H1 (cell line): ENCODE measurements at regions not wholly inside any gene's neighbourhood (a gene's known extent, or its start where the extent isn't known, plus 50 kb on each side); places are given as distances from the start of the nearest gene placed in this dataset.

Experiments
- CTCF ChIA-PET: fragments of 300-600 bp; sonication (Branson Sonifier 250); formaldehyde crosslinking; loops from one replicate; lab custom pipeline; 2021; ENCODE audit not compliant: partially characterized antibody; lab: Charles Lee
- POLR2A ChIA-PET: fragments of 300-600 bp; sonication (Branson Sonifier 250); formaldehyde crosslinking; loops from one replicate; lab custom pipeline; 2021; ENCODE audit warnings: inconsistent platforms; ENCODE audit not compliant: partially characterized antibody; lab: Charles Lee
- DNase-seq, 2 experiments: peaks; one replicate each; pipeline versions ENCODE4 v3.0.0 to v3.0.0-alpha.2; 2010 to 2022; ENCODE audit warnings: low spot score in 2 of 2, low read depth in 1 of 2, mixed read lengths in 1 of 2
- FAIRE-seq: peaks from 2 replicates; lab custom pipeline; 2011; peaks lifted over from hg19 to GRCh38; lab: Jason Lieb, UNC
- H2AFZ ChIP-seq: 2 replicates; pipeline ENCODE4 v1.8.1; 2012; ENCODE audit warnings: low read length, inconsistent platforms
- H2AK5ac ChIP-seq: 2 replicates; pipeline ENCODE4 v1.6.1; 2013; ENCODE audit warnings: low read depth, low read length
- H2BK120ac ChIP-seq: replicated peaks from 2 replicates; pipeline ENCODE3; 2013; ENCODE audit warnings: low read depth, low read length, inconsistent platforms
- H2BK12ac ChIP-seq: 2 replicates; pipeline ENCODE4 v1.6.1; 2013; ENCODE audit warnings: low read depth, low read length
- H2BK15ac ChIP-seq: 2 replicates; pipeline ENCODE4 v1.6.1; 2013; ENCODE audit warnings: low read length
- H2BK20ac ChIP-seq: 2 replicates; pipeline ENCODE4 v1.6.1; 2013; ENCODE audit warnings: low read length
- H2BK5ac ChIP-seq: 2 replicates; pipeline ENCODE4 v1.6.1; 2013; ENCODE audit warnings: low read depth, low read length
- H3K14ac ChIP-seq: 2 replicates; pipeline ENCODE4 v1.6.1; 2013; ENCODE audit warnings: inconsistent platforms; ENCODE audit not compliant: insufficient read length
- H3K18ac ChIP-seq: 2 replicates; pipeline ENCODE4 v1.6.1; 2013; ENCODE audit warnings: low read length; ENCODE audit errors: extremely low read depth
- H3K23ac ChIP-seq: 2 replicates; pipeline ENCODE4 v1.6.1; 2013; ENCODE audit warnings: inconsistent platforms; ENCODE audit not compliant: insufficient read length
- H3K23me2 ChIP-seq: 2 replicates; pipeline ENCODE4 v1.6.1; 2013; ENCODE audit warnings: low read depth, low read length
- H3K27ac ChIP-seq: 2 replicates; pipeline ENCODE4 v1.6.1; 2011; ENCODE audit warnings: low read depth, low read length, inconsistent platforms
- H3K27me3 ChIP-seq, 4 experiments: replicated peaks in 1 of 4; 1 replicate in 1 of 4; 2 replicates in 3 of 4; pipeline versions ENCODE4 v1.6.1 to v1.8.1; 2011 to 2013; ENCODE audit warnings: low read length in 3 of 4, mild to moderate bottlenecking in 3 of 4, inconsistent platforms in 2 of 4, mixed read lengths in 2 of 4, moderate library complexity in 1 of 4; ENCODE audit not compliant: control insufficient read depth in 3 of 4, insufficient read depth in 3 of 4; ENCODE audit errors: extremely low read depth in 1 of 4
- H3K36me3 ChIP-seq, 4 experiments: 2 replicates each; pipeline versions ENCODE4 v1.6.1 to v1.8.1; 2011 to 2013; ENCODE audit warnings: mild to moderate bottlenecking in 4 of 4, low read length in 3 of 4, moderate library complexity in 2 of 4, control low read depth in 1 of 4, inconsistent platforms in 1 of 4; ENCODE audit not compliant: insufficient read depth in 4 of 4, control insufficient read depth in 2 of 4
- H3K4ac ChIP-seq: replicated peaks from 2 replicates; pipeline ENCODE3; 2013; ENCODE audit warnings: low read length, low read depth, mixed read lengths, inconsistent platforms; ENCODE audit not compliant: insufficient read length
- H3K4me1 ChIP-seq, 4 experiments: replicated peaks in 1 of 4; 1 replicate in 1 of 4; 2 replicates in 3 of 4; pipeline versions ENCODE4 v1.6.1 to v1.8.1; 2011 to 2013; ENCODE audit warnings: low read length in 3 of 4, inconsistent platforms in 2 of 4, mixed read lengths in 1 of 4; ENCODE audit not compliant: insufficient read depth in 4 of 4, control insufficient read depth in 3 of 4
- H3K4me2 ChIP-seq, 2 experiments: 2 replicates each; pipeline versions ENCODE4 v1.6.1 to v1.8.1; 2011 to 2013; ENCODE audit warnings: low read depth in 2 of 2, low read length in 2 of 2, control low read depth in 1 of 2, inconsistent platforms in 1 of 2, mild to moderate bottlenecking in 1 of 2; ENCODE audit not compliant: insufficient read depth in 1 of 2
- H3K4me3 ChIP-seq, 4 experiments: fragments of 200-600, 300-600 bp in 1 of 4; sonication (generic), shearing (Covaris generic), sonication (Bioruptor Twin) in 1 of 4; 2 replicates each; pipeline versions ENCODE4 v1.5.1 to v1.8.1; 2011 to 2016; ENCODE audit warnings: low read length in 4 of 4, low read depth in 3 of 4, control low read depth in 2 of 4, inconsistent platforms in 2 of 4, mild to moderate bottlenecking in 2 of 4, mixed read lengths in 1 of 4, moderate library complexity in 1 of 4; ENCODE audit not compliant: insufficient read depth in 2 of 4; ENCODE audit errors: extremely low read depth in 1 of 4
- H3K56ac ChIP-seq: replicated peaks from 2 replicates; pipeline ENCODE3; 2013; ENCODE audit warnings: low read depth, mild to moderate bottlenecking, mixed read lengths, low read length, inconsistent platforms; ENCODE audit not compliant: insufficient read length
- H3K79me1 ChIP-seq: 2 replicates; pipeline ENCODE4 v1.6.1; 2013; ENCODE audit warnings: low read depth, low read length, control low read depth
- H3K79me2 ChIP-seq, 2 experiments: 2 replicates each; pipeline versions ENCODE4 v1.6.1 to v1.8.1; 2012 to 2013; ENCODE audit warnings: low read length in 2 of 2, mild to moderate bottlenecking in 2 of 2, inconsistent platforms in 1 of 2; ENCODE audit not compliant: insufficient read depth in 2 of 2, control insufficient read depth in 1 of 2
- H3K9ac ChIP-seq, 4 experiments: replicated peaks in 1 of 4; 1 replicate in 1 of 4; 2 replicates in 3 of 4; pipeline versions ENCODE4 v1.6.1 to v1.8.1; 2011 to 2013; ENCODE audit warnings: low read depth in 3 of 4, low read length in 3 of 4, control low read depth in 2 of 4, mild to moderate bottlenecking in 2 of 4, moderate library complexity in 2 of 4, inconsistent platforms in 1 of 4; ENCODE audit errors: extremely low read depth in 1 of 4
- H3K9me3 ChIP-seq, 2 experiments: 2 replicates each; pipeline versions ENCODE4 v1.6.1 to v1.8.1; 2012 to 2013; ENCODE audit warnings: mild to moderate bottlenecking in 2 of 2, moderate library complexity in 2 of 2, control low read depth in 1 of 2, inconsistent platforms in 1 of 2, low read depth in 1 of 2, low read length in 1 of 2, mixed read lengths in 1 of 2; ENCODE audit not compliant: insufficient read depth in 2 of 2
- H4K20me1 ChIP-seq, 2 experiments: replicated peaks in 1 of 2; 2 replicates each; pipeline versions ENCODE3 to v1.8.1; 2011 to 2013; ENCODE audit warnings: inconsistent platforms in 2 of 2, low read length in 2 of 2, mild to moderate bottlenecking in 1 of 2; ENCODE audit not compliant: insufficient read depth in 2 of 2, control insufficient read depth in 1 of 2
- H4K5ac ChIP-seq: 2 replicates; pipeline ENCODE4 v1.6.1; 2013; ENCODE audit warnings: low read length, low read depth, mixed read lengths, inconsistent platforms; ENCODE audit not compliant: insufficient read length
- H4K8ac ChIP-seq: 2 replicates; pipeline ENCODE4 v1.8.0; 2013; ENCODE audit warnings: mild to moderate bottlenecking, moderate library complexity, low read length, inconsistent platforms; ENCODE audit not compliant: insufficient read depth; ENCODE audit errors: extremely low read depth
- H4K91ac ChIP-seq: replicated peaks from 2 replicates; pipeline ENCODE3; 2013; ENCODE audit warnings: low read length, mixed read lengths, inconsistent platforms; ENCODE audit not compliant: insufficient read length
- CBX5 ChIP-seq: fragments of 300-800, 300-1000 bp; sonication (generic); IDR thresholded peaks from 2 replicates; pipeline ENCODE4 v1.7.1; 2016; ENCODE audit warnings: antibody characterized with exemption, low read length, low read depth
- CEBPB ChIP-seq: IDR thresholded peaks from 2 replicates; pipeline ENCODE4 v1.6.1; 2012; ENCODE audit warnings: low read depth, low read length
- CREB1 ChIP-seq: IDR thresholded peaks from 2 replicates; pipeline ENCODE4 v1.6.1; 2012; ENCODE audit warnings: inconsistent platforms
- NRF1 ChIP-seq: IDR thresholded peaks from 2 replicates; pipeline ENCODE4 v1.6.1; 2011; ENCODE audit warnings: mild to moderate bottlenecking, low read depth, low read length, improper control_type of control experiment
- RFX5 ChIP-seq: IDR thresholded peaks from 2 replicates; pipeline ENCODE4 v1.6.1; 2011; ENCODE audit warnings: low read depth, low read length, improper control_type of control experiment, borderline replicate concordance
- TCF12 ChIP-seq: IDR thresholded peaks from 2 replicates; pipeline ENCODE4 v1.6.1; 2011; ENCODE audit warnings: low read depth, mild to moderate bottlenecking, low read length
- WGBS, 2 experiments: shearing (Covaris generic) in 1 of 2; methylation state at CpG; one replicate each; pipeline versions ENCODE4 v1.1.6 to v1.1.7; 2013 to 2015; ENCODE audit warnings: low lambda C conversion rate in 2 of 2, mixed read lengths in 2 of 2, inconsistent platforms in 1 of 2, low coverage in 1 of 2, missing lambda C conversion rate in 1 of 2; ENCODE audit not compliant: insufficient replicate concordance in 2 of 2, insufficient coverage in 1 of 2, insufficient read length in 1 of 2; ENCODE audit errors: extremely low coverage in 1 of 2, missing lambda C conversion rate in 1 of 2; 5-methylcytosine and 5-hydroxymethylcytosine counted together
- TF ChIP-seq, protein P1 (sequence below): IDR thresholded peaks from 2 replicates; pipeline ENCODE4 v1.6.1; 2011; ENCODE audit warnings: low read length, improper control_type of control experiment

DNA sequence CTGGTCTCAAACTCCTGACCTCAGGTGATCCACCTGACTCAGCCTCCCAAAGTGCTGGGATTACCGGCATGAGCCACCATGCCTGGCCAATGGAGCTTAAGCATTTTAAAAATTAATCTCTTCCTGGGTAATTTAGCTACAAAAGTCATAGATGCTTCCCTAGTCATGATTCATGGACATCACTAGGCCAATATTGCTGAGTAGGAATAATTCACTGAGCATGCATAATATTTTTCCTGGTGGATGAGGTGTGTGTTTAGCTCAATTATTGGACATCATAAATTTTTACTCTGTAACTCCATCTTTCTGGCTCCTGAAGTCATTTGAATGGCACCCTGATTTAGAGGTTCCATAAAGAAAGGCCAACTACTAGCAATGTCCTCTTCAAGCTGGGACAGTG, 512.9 kb upstream of the AGTR1 start:
- 82% methylated on average over 1 of the region's 1 CpG; no CpG with 5 or more reads in 1 of the 2 experiments for WGBS, 2 experiments
- no peak overlapping the region for H3K9ac ChIP-seq
- no peak overlapping the region for H3K18ac ChIP-seq
- H3K23me2 ChIP-seq: no peaks in the 10 kb centered on the region
- H3K4ac ChIP-seq: no peak overlapping the region
- no peak for FAIRE-seq
- no peak overlapping the region for H3K4me2 ChIP-seq
- H3K36me3 ChIP-seq: no peaks in the 10 kb centered on the region
- no peak overlapping the region for H4K8ac ChIP-seq
- no peaks in the 10 kb centered on the region for H3K79me1 ChIP-seq
- no peak overlapping the region for H2BK15ac ChIP-seq
- no peak overlapping the region for H2AK5ac ChIP-seq
- H3K4me1 ChIP-seq: no peaks in the 10 kb centered on the region
- no peak overlapping the region for H2BK20ac ChIP-seq
- no peak for DNase-seq
- H3K56ac ChIP-seq: no peak overlapping the region
- no peak overlapping the region for H2BK120ac ChIP-seq
- no peaks in the 10 kb centered on the region for H4K20me1 ChIP-seq
- H2AFZ ChIP-seq: no peak overlapping the region
- H3K4me3 ChIP-seq: no peak overlapping the region
- TF ChIP-seq TCF12 (no peak), CREB1 (no peak), CEBPB (no peak), RFX5 (no peak), CBX5 (no peak), NRF1 (no peak)
- TF ChIP-seq, protein P1, sequence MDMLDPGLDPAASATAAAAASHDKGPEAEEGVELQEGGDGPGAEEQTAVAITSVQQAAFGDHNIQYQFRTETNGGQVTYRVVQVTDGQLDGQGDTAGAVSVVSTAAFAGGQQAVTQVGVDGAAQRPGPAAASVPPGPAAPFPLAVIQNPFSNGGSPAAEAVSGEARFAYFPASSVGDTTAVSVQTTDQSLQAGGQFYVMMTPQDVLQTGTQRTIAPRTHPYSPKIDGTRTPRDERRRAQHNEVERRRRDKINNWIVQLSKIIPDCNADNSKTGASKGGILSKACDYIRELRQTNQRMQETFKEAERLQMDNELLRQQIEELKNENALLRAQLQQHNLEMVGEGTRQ: no peak
- no peaks in the 10 kb centered on the region for H3K79me2 ChIP-seq
- CTCF ChIA-PET: interaction anchor here (0.6 to 1.8 kb wide), 3 partner anchors 16 to 1679 kb away, joined by 3 to 4 read pairs (median 3); no protein-coding TSS in a partner anchor
- H3K27ac ChIP-seq: no peak overlapping the region
- no peaks in the 10 kb centered on the region for H3K9me3 ChIP-seq
- H3K23ac ChIP-seq: no peak overlapping the region
- H2BK12ac ChIP-seq: no peak overlapping the region
- H4K5ac ChIP-seq: no peak overlapping the region
- no peaks in the 10 kb centered on the region for H3K27me3 ChIP-seq
- POLR2A ChIA-PET: no interaction called here
- no peak overlapping the region for H4K91ac ChIP-seq
- H2BK5ac ChIP-seq: no peak overlapping the region
- no peak overlapping the region for H3K14ac ChIP-seq
